GM19395 (cell line): ENCODE measurements at regions not wholly inside any gene's neighbourhood (a gene's known extent, or its start where the extent isn't known, plus 50 kb on each side); places are given as distances from the start of the nearest gene placed in this dataset.

Experiments used
- ATAC-seq: cut with Tn5 transposase; IDR thresholded peaks from one replicate; pipeline ENCODE4 v1.9.1; 2021; ENCODE audit warnings: mild to moderate bottlenecking, moderate library complexity; ENCODE audit not compliant: unreplicated experiment

DNA sequence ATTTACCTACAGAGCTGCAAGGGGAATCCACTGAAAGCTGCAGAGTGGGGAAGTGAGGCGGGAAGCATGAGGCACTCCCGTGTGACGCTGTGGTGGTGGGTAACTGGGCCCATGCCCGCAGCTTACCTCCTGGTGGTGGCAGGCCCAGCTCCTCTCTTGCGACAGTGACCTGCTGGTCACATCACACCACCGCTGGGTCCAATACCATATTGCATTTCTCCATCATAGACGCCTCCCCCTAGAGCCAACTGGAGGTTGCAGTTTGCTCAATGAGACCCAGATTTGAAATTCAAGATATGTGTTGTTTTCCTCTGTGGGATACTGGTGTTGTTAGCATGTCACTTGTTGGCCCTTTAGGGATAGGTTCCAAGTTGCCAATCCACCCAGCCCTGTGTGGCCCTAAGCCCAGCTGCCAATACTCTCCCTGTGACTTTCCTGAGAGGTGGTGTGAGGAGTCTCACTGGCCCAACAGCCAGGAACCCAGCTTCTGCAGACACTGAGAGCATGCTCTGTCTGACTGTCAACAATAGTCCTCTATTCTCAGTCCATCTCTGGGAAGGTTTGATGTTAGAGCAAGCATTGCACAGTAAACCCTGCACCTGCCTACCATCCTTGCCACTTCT is 428.3 kb downstream of the GADD45G start:
- ATAC-seq, result no peak

DNA sequence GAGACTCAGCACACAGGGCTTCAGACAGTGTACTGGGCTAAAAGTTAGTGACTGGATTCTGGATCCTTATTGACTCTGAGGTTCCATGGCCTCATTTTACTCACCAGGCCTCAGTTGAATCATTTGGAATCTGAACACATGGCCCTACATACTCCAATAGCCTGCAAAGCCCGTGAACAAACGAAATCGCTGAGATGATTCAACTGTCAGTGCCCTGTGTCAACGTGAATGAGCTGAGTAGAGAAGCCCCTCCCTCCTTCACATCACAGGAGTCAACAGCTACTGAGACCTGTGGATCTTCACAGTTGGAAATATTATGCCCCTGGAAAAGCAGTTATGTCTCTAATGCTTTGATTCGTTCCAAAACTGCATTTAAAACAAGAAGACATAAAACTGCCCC is 429.3 kb downstream of the GADD45G start:
- ATAC-seq, result no peak

DNA sequence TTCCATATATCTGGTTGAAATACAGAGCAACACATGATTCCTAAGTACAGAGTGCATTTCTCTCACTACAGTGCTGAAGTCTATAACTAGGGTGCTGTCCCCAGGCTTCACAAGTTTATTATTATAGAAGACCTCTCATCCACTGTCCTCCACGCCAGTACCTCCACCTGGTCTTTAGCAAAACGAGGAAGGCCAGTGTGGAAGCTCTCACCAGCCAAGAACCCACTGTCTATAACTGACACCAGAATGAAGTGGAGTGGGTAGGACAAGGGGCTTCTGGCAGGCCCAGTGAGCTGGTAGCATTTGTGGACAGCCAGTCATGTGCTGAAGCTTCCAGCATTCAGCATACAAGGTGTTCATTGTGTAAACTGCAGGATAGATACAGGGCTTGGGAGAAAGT is 430.7 kb downstream of the GADD45G start:
- no peak for ATAC-seq

DNA sequence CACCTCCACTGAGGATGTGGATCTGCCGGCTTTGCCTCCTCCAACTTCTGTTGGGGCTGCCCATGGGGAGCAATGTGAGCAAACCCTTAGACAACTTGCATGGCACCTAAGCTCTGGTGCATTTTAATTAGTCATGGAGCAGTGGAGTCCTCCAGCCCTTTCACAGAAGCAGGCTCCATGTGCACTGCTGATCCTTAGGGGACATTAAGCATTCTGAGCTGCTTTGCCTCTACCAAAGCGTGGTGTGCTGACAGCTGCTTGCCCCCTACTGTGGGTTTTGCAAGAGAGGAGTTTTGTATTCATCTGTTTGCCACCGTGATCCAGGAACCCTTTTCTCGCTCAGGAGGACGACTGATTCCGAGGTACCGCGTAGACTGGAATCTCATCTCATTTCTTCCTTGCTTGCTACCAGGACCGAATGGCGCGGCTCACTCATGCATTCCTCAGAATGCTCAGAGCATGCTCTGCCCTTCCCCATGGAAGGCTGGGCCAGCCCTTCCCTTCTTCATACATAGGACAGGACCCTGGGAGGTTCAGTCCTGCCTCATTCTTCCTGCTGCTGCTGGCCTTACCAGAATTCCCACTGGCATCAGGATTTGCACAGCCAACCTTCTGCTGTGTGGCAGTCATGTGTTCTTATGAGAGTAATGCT is 432.5 kb downstream of the GADD45G start:
- no peak for ATAC-seq

DNA sequence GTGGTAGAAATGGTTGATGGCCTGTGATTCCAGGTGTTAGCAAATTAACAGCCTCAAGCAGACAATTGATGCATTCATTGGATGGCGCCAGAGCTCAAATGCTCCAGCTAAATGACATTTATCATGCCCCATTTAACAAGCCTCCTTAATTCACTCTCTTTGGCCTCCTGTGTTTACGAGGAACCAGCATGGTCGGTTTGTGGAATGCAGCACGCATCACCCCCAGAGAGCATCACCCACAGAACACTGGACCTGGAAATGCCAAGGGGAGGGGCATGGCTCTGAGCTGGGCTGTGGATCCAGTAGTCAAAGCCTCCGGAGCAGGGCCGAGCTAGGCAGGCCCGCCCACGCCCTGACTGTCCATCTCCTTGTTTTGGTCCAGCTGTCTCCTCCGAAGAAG is 434.0 kb downstream of the GADD45G start:
- no peak for ATAC-seq

DNA sequence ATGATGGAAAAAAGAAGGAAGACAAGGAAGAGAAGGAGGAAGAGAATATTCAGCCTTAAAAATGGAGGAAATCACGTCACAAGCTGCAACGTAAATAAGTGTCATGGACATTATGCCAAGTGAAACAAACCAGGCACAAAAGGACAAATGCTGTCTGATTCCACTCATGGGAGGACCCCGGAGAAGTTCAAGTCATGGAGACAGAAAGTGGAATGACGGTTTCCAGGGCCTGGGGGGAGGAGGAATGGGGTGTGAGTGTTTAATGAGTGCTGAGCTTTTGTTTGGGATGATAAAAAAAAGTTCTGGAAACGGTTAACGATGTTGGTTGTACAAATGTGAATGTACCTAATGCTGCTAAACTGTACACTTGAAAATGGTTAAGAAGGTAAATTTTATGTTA is 439.5 kb downstream of the GADD45G start:
- no peak for ATAC-seq

DNA sequence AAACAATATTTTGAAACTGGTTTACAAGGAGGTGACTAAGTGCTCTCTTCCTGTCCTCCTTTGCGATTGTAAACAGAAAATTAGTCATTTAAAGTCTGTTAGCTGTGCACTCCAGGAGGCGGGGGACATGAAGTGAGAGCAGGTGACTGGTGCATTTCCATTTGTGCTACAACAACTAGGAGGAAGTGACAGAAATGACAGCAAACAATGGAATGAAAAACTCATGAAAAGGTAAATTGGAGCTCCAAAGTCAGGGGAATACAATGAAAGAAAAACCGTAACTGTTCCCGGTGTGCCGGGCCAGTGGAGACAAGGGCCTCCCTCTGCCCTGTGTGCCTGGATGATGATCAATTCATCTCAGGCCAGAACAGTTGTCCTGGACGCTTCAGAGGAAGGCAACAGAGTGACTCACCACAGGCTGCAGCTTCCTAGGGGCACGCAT is 439.9 kb downstream of the GADD45G start:
- no peak for ATAC-seq

DNA sequence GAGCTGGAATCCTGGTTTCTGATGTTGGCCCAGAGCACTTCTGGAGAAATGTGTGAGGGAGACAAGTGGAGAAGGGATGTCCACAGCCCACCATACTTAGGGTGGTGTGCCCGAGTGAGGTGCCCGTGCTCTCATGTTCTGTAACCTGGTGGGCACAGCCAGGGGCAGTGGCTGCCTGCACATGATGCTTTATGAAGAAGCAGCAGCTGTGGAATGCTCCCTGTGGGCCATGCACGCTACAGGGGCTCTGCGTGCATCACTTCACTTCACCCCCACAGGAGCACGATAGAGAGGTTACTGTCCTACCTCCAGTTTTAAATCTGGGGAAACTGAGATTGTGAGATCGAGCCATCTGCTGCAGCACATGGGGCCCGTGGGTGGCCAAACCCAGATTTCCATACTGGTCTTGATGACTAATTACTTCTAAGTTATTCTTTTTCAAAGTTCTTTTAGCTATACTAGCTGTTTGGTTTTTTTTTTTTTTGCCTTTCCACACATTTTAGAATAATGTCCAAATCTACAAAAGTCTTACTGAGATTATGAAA is 441.6 kb downstream of the GADD45G start:
- ATAC-seq, result no peak

DNA sequence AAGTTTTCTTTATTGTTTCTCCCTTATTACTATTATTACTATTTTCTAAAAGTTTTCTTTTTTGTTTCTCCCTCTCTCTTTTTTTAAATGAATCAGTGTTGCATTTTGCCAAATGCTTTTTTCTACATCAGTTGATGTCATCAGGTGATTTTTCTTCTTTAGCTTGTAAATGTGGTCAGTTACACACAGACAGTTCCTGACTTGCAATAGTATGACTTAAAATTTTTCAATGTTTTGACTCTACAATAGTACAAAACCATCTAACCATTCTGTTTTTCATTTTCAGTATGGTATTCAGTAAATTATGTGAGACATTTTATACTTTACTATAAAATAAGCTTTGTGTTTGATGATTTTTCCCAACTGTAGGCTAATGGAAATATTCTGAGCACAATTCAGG is 443.0 kb downstream of the GADD45G start:
- ATAC-seq, result no peak

DNA sequence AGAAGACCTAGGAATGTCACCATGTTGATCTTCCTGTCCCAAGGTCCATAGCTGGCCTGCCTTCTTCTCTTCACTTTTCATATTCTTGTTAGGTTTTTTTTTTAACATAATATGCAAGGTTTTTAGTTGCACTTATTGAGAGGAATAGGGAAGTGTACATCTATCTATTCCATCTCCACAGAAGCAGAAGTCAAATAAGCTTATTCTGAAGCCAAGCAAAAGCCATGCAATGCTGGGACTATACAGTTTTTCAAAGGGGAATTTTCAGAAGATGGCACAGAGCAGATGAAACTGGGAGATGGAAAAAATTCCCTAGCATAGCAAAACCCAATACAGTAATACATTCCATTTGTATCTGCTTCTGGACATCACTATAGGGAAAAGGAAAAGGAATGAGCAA is 447.6 kb downstream of the GADD45G start:
- ATAC-seq, result no peak

DNA sequence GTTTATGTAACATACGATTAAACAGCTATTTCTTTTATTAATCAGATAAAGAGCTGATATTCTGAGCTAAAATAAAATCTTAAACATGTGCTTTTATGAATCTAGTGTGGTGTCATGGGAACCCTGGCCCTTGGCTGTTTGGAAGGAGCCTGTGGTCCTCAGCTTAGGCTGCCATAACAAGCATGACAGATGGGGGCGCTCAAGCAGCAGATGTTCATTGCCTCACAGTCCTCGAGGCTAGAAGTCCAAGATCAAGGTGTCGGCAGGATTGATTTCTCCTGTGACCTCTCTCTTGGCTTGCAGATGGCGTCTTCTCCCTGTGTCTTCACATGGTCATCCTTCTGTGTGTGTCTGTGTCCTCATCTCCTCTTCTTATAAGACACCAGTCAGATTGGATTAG is 448.2 kb downstream of the GADD45G start:
- ATAC-seq, result no peak

DNA sequence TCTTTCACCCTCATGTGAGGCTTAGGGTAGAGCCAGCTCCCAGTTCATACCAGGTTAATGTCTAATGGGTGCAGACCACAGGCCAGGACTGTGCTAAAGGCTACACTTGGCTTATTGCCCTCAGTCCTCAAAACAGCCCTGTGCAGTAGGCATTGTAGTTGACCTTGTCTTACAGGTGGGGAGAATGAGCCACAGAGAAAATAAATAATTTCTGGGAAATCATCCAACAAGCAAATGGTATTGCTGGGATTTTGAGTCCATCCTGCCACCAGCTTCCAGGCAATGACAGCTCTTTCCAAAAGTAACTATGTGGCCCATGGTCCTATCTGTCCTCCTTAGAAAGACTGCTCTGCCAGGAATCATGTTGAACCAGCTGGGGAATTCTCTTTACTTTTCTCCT is 450.0 kb downstream of the GADD45G start:
- no peak for ATAC-seq

DNA sequence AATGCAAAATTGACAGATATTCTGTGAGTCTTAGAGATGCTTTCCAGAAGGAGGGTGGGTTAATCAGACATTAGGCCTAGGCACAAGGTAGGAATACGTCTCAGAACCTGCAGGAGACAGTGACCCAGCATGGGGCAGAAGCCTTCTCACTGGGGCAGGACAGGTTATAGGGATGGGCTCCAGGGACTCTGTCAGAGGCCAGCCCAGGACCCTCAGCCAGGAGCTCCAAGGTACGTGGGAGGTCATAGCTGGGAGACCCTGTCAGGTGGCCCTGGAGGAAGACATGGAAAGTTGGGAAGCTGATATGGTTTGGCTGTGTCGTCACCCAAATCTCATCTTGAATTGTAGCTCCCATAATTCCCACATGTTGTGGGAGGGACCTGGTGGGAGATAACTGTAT is 450.4 kb downstream of the GADD45G start:
- no peak for ATAC-seq

DNA sequence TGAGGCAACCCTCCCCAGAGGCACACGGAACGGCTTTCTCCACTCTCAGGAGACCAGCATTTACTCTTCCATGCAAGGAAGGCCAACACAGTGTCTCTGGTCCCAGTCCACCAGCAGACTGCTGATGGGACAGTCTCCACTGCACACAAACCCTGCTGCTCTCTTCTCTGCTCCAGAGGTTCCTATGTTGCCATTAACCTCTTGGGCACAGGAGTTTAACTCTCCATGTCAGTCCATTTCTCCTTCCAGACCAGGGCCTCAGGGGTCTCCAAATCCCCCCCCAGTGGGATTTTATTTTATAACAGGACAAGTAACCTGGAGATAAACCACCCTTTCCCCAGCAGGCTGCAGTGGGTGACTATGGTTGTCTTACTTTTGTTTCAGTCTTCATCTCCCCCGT is 452.5 kb downstream of the GADD45G start:
- no peak for ATAC-seq

DNA sequence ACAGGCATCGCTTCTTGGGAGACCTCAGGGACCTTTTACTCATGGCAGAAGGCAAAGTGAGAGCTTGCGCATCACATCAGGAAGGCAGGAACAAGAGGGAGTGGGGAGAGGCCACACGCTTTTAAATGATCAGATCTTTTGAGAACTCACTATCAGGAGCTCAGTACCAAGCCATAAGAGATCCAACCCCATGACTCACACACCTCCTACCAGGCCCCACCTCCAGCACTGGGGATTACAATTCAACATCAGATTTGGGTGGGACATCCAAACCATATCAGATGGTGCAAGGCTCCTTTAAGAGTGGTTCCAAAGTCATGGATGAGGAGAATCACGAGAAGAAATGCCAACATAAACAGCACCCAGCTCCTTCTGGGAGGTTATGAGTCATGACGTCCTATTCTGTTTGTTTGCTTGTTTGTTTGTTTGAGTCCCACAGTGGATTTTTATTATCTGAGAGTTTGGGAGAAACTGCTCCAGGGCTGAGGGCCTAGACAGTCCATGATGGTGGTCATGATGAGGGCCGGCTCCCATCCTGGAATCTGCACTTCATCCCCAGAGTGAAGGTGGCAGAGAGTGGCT is 453.5 kb downstream of the GADD45G start:
- ATAC-seq, result no peak

DNA sequence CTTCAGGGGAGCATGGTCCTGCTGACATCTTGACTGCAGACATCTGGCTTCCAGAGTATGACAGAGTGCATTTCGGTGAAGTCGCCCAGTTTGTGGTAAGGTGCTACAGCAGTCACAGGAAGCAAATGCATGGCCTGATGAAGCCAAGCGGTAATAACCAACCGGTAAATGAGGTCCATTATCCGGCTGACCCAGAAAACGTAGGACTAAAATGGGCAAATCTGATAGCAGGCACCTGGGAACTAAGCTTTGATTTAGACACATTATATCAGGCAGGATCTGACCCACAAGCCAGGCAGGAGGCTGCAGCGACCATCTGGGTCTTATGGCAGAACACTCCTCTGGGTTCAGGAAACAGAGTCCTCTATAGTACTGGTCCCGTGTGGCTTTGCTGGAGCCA is 454.6 kb downstream of the GADD45G start:
- no peak for ATAC-seq

DNA sequence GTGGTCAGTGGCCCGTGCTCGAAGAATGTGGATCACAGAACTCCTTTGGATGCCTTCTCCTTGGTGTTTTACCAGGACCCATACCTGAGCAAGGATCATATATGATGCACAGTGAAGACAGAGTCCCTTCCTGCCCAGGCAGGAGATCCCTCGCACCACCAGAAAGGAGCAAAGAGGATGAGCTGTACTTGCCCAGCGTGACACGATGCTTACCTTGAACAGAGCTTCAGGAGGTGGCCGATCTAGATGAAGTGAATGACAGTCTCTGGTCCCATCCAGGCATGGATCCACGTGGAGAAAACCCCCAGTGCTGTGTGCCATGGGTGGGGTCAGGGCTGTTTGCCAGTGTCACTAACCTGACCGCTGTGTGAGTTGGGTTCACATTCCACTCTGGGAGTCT is 455.4 kb downstream of the GADD45G start:
- ATAC-seq, result no peak

DNA sequence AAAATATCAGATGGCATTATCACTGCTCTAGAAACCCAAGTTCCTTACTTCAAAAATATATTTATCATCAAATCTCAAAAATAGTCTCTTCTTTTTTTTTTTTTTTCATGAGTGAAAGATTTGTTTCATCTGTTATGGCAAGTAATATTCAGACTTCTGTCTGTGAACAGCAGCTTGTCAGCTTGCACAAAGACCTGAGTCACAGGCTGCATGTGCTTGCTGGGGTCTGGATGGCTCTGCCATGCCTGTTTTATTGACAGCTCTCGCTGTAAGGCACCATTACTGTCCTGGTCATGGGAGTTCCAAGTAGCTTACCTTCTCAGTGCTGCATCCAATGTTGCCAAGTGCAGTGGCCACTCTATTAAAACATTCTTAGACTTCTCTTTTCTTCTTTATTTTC is 456.4 kb downstream of the GADD45G start:
- ATAC-seq, result no peak

DNA sequence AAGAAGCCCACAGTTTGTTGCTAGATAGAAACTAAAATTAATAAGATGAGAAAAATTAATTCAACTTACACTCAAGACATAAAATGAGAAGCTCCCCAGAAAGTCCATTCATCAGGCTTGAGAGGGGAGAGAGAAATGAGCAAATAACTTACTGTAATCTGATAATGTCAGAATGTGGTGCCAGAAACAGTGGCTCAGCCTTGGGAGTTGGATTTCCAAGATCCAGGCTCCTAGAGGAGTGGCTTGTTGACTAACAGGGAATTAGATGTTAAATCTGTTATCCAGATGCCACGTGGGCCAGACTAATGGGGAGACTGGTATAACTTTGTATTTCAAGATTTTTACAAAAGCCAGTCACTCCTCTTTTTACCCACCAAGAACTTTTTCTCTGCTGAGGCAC is 458.2 kb downstream of the GADD45G start:
- ATAC-seq, result no peak

DNA sequence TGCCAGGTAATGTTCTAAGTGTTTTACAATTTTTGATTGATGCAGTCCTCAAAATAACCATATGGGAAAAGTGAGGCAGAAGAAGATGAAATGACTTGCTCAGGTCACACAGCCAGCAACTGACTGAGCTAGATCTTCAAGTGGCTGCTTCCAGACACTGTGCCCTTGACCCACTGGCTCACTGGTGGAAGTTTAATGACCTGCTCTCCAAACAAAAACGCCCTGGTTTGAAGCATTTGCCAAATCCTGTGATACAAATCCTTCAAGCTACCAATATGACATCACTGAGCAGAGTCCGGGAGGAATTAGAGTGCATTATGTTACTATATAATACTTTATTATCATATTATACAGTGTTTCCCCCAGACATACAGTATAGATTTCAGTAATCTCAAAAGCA is 459.4 kb downstream of the GADD45G start:
- ATAC-seq, result no peak

DNA sequence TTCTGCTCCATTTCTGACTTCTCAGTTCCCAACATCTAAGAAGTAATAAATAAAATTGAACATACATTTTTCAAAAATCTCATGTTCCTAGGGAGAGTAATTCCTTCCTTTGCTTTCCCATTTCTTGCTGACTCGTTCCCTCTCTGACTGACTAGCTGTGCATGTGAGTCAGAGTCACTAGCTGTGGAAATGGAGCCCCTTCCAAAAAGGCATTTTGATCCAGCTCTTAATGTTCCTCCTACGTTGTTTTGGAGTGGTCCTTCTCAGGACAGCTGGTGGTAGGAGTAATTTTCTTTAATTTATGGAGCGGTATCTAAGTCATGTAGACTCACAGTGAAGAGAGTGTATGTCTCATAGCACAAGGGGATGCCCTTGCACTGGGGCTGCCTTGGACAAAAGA is 460.2 kb downstream of the GADD45G start:
- ATAC-seq, result no peak

DNA sequence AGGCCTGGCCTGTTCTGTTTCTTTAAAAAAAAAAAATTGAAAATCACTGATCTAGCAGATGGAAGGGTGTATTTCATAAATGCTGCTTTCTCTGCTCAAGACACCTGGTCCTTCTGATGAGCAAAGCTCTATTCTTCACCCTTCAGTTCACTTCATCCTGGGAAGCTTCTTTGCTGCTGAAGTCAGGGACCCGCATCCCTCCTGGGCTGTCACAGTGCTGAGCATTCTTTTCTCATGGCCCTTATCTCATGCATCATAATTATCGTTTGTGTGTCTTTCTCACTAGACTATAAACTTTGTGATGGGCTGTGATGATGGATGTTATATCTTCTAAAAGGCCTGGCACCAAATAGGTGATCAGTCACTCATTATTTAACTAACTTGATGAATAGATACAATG is 461.0 kb downstream of the GADD45G start:
- no peak for ATAC-seq
